ENCODE measurements at regions not wholly inside any gene's neighbourhood (a gene's known extent, or its start where the extent isn't known, plus 50 kb on each side); places are given as distances from the start of the nearest gene placed in this dataset.
A peak's percentile ranks its signal among the peaks of the same experiment; 100 is the strongest.

GRCh38 chr12:92035477-92035876, 110.2 kb downstream of the BTG1 start:
- H3K36me3 ChIP-seq (ENCODE audit: control insufficient read depth in 4 of 4, insufficient read depth in 3 of 4, low read depth in 1 of 4, low read length in 3 of 4), result no peaks in the 10 kb centered on the region
- peak overlapping the region in 1 of 2 donors; percentile 49 for H3K9ac ChIP-seq (ENCODE audit: low read depth in 1 of 2, low read length in 2 of 2)
- no peaks in the 10 kb centered on the region for H3K9me3 ChIP-seq (ENCODE audit: control insufficient read depth in 4 of 4, low read length in 3 of 4)
- no peak overlapping the region for H3K4me3 ChIP-seq (ENCODE audit: low read depth in 1 of 3, low read length in 3 of 3)
- WGBS, result 88% methylated on average over 1 of the region's 1 CpG
- DNase-seq (ENCODE audit: low spot score), result no peak
- peaks cover 0 to 14% (median 6%) of the 10 kb centered on the region in 4 donors for H3K4me1 ChIP-seq (ENCODE audit: control insufficient read depth in 4 of 4, insufficient read depth in 4 of 4, low read length in 3 of 4)
- no peaks in the 10 kb centered on the region for H3K27me3 ChIP-seq (ENCODE audit: control insufficient read depth in 4 of 4, insufficient read depth in 4 of 4, low read length in 3 of 4)
- TF ChIP-seq FOXA2 (IDR thresholded peaks at IDR 0.05), result no peak
- no peak for TF ChIP-seq HNF4A (conservative IDR thresholded peaks at IDR 0.05)
- no peak for TF ChIP-seq TAF1 (conservative IDR thresholded peaks at IDR 0.05)
- TF ChIP-seq JUND (IDR thresholded peaks at IDR 0.05), result no peak
- H3K27ac ChIP-seq (ENCODE audit: low read depth in 1 of 2, low read length in 2 of 2), result peak overlapping the region in 1 of 2 donors; percentile 9

- WGBS, result 7% methylated on average over 10 of the region's 10 CpGs
- Histone ChIP-seq H3K4me3 (ENCODE audit: low read depth in 1 of 3, low read length in 3 of 3) (peak overlapping the region in 2 of 3 donors; percentile 7 to 10), H3K36me3 (ENCODE audit: control insufficient read depth in 4 of 4, insufficient read depth in 3 of 4, low read depth in 1 of 4, low read length in 3 of 4) (no peaks in the 10 kb centered on the region), H3K4me1 (ENCODE audit: control insufficient read depth in 4 of 4, insufficient read depth in 4 of 4, low read length in 3 of 4) (peaks cover 0 to 14% (median 6%) of the 10 kb centered on the region in 4 donors), H3K9ac (ENCODE audit: low read depth in 1 of 2, low read length in 2 of 2) (peak overlapping the region in 1 of 2 donors; percentile 49), H3K27ac (ENCODE audit: low read depth in 1 of 2, low read length in 2 of 2) (no peak overlapping the region), H3K9me3 (ENCODE audit: control insufficient read depth in 4 of 4, low read length in 3 of 4) (no peaks in the 10 kb centered on the region), H3K27me3 (ENCODE audit: control insufficient read depth in 4 of 4, insufficient read depth in 4 of 4, low read length in 3 of 4) (no peaks in the 10 kb centered on the region)
- no peak for TF ChIP-seq TAF1 (conservative IDR thresholded peaks at IDR 0.05)
- peak; percentile 51 to 65 for TF ChIP-seq RAD21 (IDR thresholded peaks at IDR 0.05)
- peak in 1 of 2 donors; percentile 12 for TF ChIP-seq RXRA (IDR thresholded peaks at IDR 0.05)
- TF ChIP-seq GABPA (IDR thresholded peaks at IDR 0.05 in 1 of 2, conservative IDR thresholded peaks at IDR 0.05 in 1 of 2), result no peak
- TF ChIP-seq FOXA1 (IDR thresholded peaks at IDR 0.05), result peak; percentile 81
- TF ChIP-seq YY1 (IDR thresholded peaks at IDR 0.05), result no peak
- TF ChIP-seq FOXA2 (IDR thresholded peaks at IDR 0.05), result peak; percentile 82
- peak; percentile 59 for TF ChIP-seq MAX (IDR thresholded peaks at IDR 0.05)
- DNase-seq (ENCODE audit: low spot score), result no peak
These were observed 110.7 kb downstream of the BTG1 start for GRCh38 chr12:92034858-92035401.

GRCh38 chr12:92034083-92034482, 111.6 kb downstream of the BTG1 start:
- no peaks in the 10 kb centered on the region for H3K9me3 ChIP-seq (ENCODE audit: control insufficient read depth in 4 of 4, low read length in 3 of 4)
- no peaks in the 10 kb centered on the region for H3K36me3 ChIP-seq (ENCODE audit: control insufficient read depth in 4 of 4, insufficient read depth in 3 of 4, low read depth in 1 of 4, low read length in 3 of 4)
- DNase-seq (ENCODE audit: low spot score), result no peak
- H3K9ac ChIP-seq (ENCODE audit: low read depth in 1 of 2, low read length in 2 of 2), result no peak overlapping the region
- H3K27me3 ChIP-seq (ENCODE audit: control insufficient read depth in 4 of 4, insufficient read depth in 4 of 4, low read length in 3 of 4), result no peaks in the 10 kb centered on the region
- TF ChIP-seq HNF4G (IDR thresholded peaks at IDR 0.05) (no peak), RXRA (IDR thresholded peaks at IDR 0.05) (no peak), SP1 (IDR thresholded peaks at IDR 0.05) (no peak), FOXA1 (IDR thresholded peaks at IDR 0.05) (no peak), HNF4A (conservative IDR thresholded peaks at IDR 0.05) (no peak), EGR1 (IDR thresholded peaks at IDR 0.05; ENCODE audit: low read depth in 2 of 2) (no peak), JUND (IDR thresholded peaks at IDR 0.05) (no peak), TAF1 (conservative IDR thresholded peaks at IDR 0.05) (no peak), CTCF (IDR thresholded peaks at IDR 0.05; ENCODE audit: low read depth, low read length, missing input control) (no peak), RAD21 (IDR thresholded peaks at IDR 0.05) (no peak), NR2F2 (IDR thresholded peaks at IDR 0.05) (no peak), YY1 (IDR thresholded peaks at IDR 0.05) (no peak), REST (IDR thresholded peaks at IDR 0.05) (no peak), GABPA (IDR thresholded peaks at IDR 0.05 in 1 of 2, conservative IDR thresholded peaks at IDR 0.05 in 1 of 2) (no peak), MAX (IDR thresholded peaks at IDR 0.05) (no peak), ZBTB33 (IDR thresholded peaks at IDR 0.05) (no peak), ATF3 (IDR thresholded peaks at IDR 0.05) (no peak)
- no peak overlapping the region for H3K27ac ChIP-seq (ENCODE audit: low read depth in 1 of 2, low read length in 2 of 2)
- peaks cover 0 to 14% (median 6%) of the 10 kb centered on the region in 4 donors for H3K4me1 ChIP-seq (ENCODE audit: control insufficient read depth in 4 of 4, insufficient read depth in 4 of 4, low read length in 3 of 4)
- 86% methylated on average over 2 of the region's 2 CpGs for WGBS
- no peak overlapping the region for H3K4me3 ChIP-seq (ENCODE audit: low read depth in 1 of 3, low read length in 3 of 3)

Data from liver (tissue), 8 donors.